ENCODE measurements at regions not wholly inside any gene's neighbourhood (a gene's known extent, or its start where the extent isn't known, plus 50 kb on each side); places are given as distances from the start of the nearest gene placed in this dataset.
"Not testable (repeated sequence)": the region's sequence is repeated elsewhere in the genome, so short reads cannot be mapped to it uniquely, and the experiment has no call there.

GRCh38 chr16:48680881-48681280 lies 70.9 kb upstream of the N4BP1 start:
- H3K36me3 ChIP-seq (ENCODE audit: control insufficient read depth, insufficient read depth, low read length): no peaks in the 10 kb centered on the region
- no peak for DNase-seq
- H3K27ac ChIP-seq (ENCODE audit: low read length): no peak overlapping the region
- H3K4me1 ChIP-seq (ENCODE audit: control insufficient read depth, insufficient read depth, low read length): no peaks in the 10 kb centered on the region
- WGBS (ENCODE audit: insufficient coverage, low lambda C conversion rate): 90% methylated on average over 3 of the region's 3 CpGs
- no peaks in the 10 kb centered on the region for H3K9me3 ChIP-seq (ENCODE audit: control insufficient read depth, low read depth, low read length)
- no peak overlapping the region for H3K4me3 ChIP-seq (ENCODE audit: low read length)
- H3K27me3 ChIP-seq (ENCODE audit: control insufficient read depth, insufficient read depth, low read length): no peaks in the 10 kb centered on the region

GRCh38 chr16:48676836-48677235 lies 66.9 kb upstream of the N4BP1 start:
- Histone ChIP-seq H3K4me1 (ENCODE audit: control insufficient read depth, insufficient read depth, low read length) (no peaks in the 10 kb centered on the region), H3K36me3 (ENCODE audit: control insufficient read depth, insufficient read depth, low read length) (no peaks in the 10 kb centered on the region), H3K27ac (ENCODE audit: low read length) (no peak overlapping the region), H3K4me3 (ENCODE audit: low read length) (no peak overlapping the region), H3K27me3 (ENCODE audit: control insufficient read depth, insufficient read depth, low read length) (no peaks in the 10 kb centered on the region), H3K9me3 (ENCODE audit: control insufficient read depth, low read depth, low read length) (no peaks in the 10 kb centered on the region)
- DNase-seq: no peak
- no CpG with 5 or more reads among the region's 3 CpGs for WGBS (ENCODE audit: insufficient coverage, low lambda C conversion rate)

GRCh38 chr16:48668184-48668583 lies 58.2 kb upstream of the N4BP1 start:
- not testable (repeated sequence) for H3K27me3 ChIP-seq (ENCODE audit: control insufficient read depth, insufficient read depth, low read length); DNase-seq; H3K36me3 ChIP-seq (ENCODE audit: control insufficient read depth, insufficient read depth, low read length); H3K4me1 ChIP-seq (ENCODE audit: control insufficient read depth, insufficient read depth, low read length); H3K4me3 ChIP-seq (ENCODE audit: low read length); H3K9me3 ChIP-seq (ENCODE audit: control insufficient read depth, low read depth, low read length); H3K27ac ChIP-seq (ENCODE audit: low read length)
- no CpG with 5 or more reads among the region's 8 CpGs for WGBS (ENCODE audit: insufficient coverage, low lambda C conversion rate)

GRCh38 chr16:48659940-48660339 lies 50.0 kb upstream of the N4BP1 start:
- 55% methylated on average over 1 of the region's 1 CpG for WGBS (ENCODE audit: insufficient coverage, low lambda C conversion rate)
- no peak for DNase-seq
- no peaks in the 10 kb centered on the region for H3K27me3 ChIP-seq (ENCODE audit: control insufficient read depth, insufficient read depth, low read length)
- no peak overlapping the region for H3K4me3 ChIP-seq (ENCODE audit: low read length)
- H3K36me3 ChIP-seq (ENCODE audit: control insufficient read depth, insufficient read depth, low read length): no peaks in the 10 kb centered on the region
- no peak overlapping the region for H3K27ac ChIP-seq (ENCODE audit: low read length)
- no peaks in the 10 kb centered on the region for H3K9me3 ChIP-seq (ENCODE audit: control insufficient read depth, low read depth, low read length)
- no peaks in the 10 kb centered on the region for H3K4me1 ChIP-seq (ENCODE audit: control insufficient read depth, insufficient read depth, low read length)

Measured in large intestine (tissue), 3 donors.